HG03521 (cell line): ENCODE measurements at regions not wholly inside any gene's neighbourhood (a gene's known extent, or its start where the extent isn't known, plus 50 kb on each side); places are given as distances from the start of the nearest gene placed in this dataset.

Source experiments
- ATAC-seq: cut with Tn5 transposase; IDR thresholded peaks from one replicate; pipeline ENCODE4 v1.9.1; 2021; ENCODE audit warnings: mild to moderate bottlenecking, moderate library complexity; ENCODE audit not compliant: unreplicated experiment

DNA sequence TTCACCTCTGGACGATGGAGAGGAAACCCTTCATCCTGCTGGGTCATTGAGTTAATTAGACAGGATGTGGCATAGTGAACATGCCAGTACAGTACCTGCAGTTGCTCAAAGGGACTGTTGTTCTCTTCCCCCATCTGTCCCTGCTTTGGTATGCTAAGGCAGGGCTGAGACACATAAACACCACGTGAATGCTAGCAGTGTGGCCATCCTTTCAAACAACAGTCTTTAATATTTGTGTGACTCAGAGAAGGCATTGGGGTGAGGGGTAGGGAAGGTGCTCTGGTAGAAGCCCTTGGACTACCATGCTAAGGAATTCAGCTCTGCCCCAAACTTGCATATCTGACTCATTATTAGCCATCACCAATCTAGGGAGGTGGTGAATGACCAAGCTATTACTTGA is 180.2 kb upstream of the ZNF618 start:
- ATAC-seq, result no peak

- no peak for ATAC-seq
Observed at GRCh38 chr9:113701774-113702755, 174.0 kb upstream of the ZNF618 start.

DNA sequence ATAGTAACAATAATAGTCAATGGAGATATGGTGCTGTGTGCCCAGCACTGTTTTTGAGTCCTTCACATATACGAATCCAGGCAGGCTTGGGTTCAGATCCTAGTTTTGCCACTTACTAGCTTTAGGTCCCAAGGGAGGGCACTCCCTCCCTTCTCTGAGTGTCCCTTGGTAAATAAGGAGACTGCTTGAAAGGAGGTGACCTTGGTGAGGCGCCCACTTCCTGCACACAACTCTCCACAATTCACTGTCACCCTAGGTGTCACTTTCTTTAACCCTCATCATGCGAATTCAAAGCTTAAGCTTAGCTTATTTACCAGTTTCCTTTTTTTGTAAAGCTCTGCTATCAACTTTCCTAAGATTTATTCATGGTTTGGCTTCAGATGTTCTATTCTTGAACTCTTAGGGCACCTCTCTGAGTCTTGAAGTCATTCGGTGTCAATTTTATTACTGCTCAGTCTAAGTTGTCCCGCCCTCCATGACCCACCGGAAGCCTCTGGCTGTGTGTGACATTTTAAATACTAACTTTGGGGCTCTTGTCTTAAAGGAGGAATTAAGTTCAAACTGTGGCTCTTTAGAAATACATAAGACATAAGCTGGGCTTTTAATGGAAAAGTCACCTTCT is 170.7 kb upstream of the ZNF618 start:
- ATAC-seq, result no peak

DNA sequence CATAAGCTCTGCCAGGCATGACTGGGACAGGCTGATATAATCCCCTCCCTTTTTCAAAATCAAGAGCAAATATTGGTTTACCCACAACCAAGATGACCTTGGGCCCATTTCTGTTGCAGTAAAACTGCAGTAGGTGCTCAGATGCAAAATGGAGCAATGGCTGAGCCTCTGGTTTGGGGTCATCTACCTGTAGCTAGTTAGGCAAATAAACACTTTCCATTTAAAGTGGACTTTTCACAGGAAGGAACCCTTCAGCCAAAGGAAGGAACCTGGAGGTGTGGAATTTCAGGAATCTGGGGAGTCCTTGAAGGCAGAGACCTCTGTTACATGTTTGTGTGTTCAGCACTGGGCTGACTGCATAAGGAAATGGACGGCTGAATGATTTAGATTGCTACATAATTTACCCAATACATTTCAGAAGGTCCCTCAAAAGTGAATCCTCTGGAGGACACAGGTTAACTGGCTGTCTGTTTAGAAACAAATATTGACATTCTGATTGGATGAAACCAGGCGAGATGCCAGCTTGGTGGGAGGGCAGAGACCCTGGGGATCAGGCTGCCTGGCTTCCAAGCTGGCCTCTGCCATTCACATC is 170.1 kb upstream of the ZNF618 start:
- no peak for ATAC-seq

- ATAC-seq, result no peak
Observed at GRCh38 chr9:113707953-113708695, 168.0 kb upstream of the ZNF618 start.

- ATAC-seq, result no peak
Observed at GRCh38 chr9:113708821-113709713, 167.0 kb upstream of the ZNF618 start.

DNA sequence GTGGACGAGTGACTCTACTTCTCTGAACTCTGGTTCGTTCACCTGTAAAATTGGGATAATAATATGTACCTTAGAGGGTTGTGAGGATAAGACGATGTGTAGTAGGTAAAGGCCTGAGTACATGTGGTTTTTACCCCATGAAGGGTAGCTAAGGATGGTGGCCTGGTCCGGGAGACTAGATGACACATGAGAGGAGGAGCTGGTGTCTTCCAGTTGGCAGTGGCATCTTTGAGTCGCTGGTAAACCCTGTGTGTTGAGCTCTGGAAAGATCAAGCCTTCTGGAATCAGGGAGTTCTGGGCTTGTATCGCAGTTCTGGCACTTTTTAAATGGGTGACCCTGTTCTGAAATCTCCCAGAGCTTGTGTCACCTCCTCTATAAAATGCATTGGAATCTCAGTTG is 166.4 kb upstream of the ZNF618 start:
- ATAC-seq, result no peak

GRCh38 chr9:113711251-113711650 is 164.9 kb upstream of the ZNF618 start:
- ATAC-seq, result no peak

DNA sequence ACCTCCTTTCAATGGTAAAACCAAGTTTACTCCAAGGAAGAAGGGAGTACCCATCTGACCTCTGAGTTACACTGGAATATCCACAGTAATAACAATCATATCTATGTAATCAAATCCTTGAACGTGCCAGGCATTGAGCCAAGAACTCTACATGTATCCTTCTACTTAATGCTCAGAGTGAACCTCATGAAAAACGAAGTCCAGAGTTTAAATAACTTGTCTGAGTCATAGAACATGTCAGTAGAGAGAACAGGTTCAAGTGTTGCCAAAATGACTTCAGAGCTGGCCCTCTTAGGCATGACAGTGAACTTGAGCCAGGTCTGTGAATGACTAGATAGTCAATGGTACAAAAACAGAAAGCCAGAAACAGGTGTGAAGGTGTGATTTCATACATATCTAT is 164.1 kb upstream of the ZNF618 start:
- no peak for ATAC-seq

DNA sequence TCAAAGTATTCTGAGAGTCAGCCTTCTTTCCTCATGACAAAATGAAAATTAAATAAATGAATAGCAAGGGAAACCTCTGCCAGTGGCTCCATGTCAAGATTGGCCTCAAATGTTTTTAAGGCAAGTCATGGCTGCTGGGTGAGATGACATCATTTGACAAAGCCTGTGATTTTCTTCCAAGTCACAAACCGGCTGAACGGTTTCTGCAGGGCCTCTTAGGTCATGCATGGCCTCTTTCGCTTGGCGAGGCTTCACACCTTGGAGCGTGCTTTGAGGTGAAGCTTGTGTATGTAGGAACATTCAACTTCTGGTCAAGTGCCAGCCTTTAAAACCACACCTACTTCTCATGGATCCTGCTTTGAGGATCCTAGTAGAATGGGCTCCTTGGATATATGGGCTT is 161.0 kb upstream of the ZNF618 start:
- ATAC-seq, result no peak

GRCh38 chr9:113719919-113720318 is 156.2 kb upstream of the ZNF618 start:
- ATAC-seq, result no peak

DNA sequence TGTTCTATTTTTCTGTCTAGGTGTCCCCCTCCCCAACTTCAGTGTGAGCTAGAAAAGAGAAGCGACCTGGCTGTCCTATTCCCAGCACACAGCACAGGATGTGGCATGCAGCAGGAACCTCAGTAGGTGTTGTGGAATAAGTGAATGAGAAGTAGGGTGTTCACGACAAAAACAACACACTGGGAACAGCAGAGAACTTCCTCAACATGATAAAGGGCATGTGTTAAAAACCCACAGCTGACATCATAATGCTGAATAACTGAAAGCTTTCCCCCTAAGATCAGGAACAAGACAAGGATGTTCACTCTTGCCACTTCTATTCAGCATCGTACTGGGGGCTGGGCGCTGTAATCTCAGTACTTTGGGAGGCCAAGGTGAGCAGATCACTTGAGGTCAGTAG is 155.6 kb upstream of the ZNF618 start:
- no peak for ATAC-seq

DNA sequence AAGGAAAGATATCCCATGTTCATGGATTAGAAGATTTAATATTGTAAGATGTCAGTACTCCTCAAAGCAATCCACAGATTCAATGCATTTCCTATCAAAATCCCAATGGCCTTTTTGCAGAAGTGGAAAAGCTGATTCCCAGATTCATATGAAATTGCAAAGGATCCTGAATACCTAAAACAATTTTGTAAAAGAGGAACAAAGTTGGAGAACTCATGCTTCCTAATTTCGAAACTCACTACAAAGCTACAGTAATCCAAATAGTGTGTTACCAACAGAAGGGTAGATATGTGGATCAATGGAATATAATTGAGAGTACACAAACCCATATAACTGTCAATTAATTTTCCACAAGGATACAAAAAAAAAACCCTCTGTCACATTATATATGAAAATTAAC is 154.3 kb upstream of the ZNF618 start:
- ATAC-seq, result no peak

GRCh38 chr9:113724202-113724601 is 151.9 kb upstream of the ZNF618 start:
- no peak for ATAC-seq

GRCh38 chr9:113728989-113729388 is 147.1 kb upstream of the ZNF618 start:
- no peak for ATAC-seq

- ATAC-seq, result no peak
Observed at GRCh38 chr9:113734826-113735225, 141.3 kb upstream of the ZNF618 start.

DNA sequence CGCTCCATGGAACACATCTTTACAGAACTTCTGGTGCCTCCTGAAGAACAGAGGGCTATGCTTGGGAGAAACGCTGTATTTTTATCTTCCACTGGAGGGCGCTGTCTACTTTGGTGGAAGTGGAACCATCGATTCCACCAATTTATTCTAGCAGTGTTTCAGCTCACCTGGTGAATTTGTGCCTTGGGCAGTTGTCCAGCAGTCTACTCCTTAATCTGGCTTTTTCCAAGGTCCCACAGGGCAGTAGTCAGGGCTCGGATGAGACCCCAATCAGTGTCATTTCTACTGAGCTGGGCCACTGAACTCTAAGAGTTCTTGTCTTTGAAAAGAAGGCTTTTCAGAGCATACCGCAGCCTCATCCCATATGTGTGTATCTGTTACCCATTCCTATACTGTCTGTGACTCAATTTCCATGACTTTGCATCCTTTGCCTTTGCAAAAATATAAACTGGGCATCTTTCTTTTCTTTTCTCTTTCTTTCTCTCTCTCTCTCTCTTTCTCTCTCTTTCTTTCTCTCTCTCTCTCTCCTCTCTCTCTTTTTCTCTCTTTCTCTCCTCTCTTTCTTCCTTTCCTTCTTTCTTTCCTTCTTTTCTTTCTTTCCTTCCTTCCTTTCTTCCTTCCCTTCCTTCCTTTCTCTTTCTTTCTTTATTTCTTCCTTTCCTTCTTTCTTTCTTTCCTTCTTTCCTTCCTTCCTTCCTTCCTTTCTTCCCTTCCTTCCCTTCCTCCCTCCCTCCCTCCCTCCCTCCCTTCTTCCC is 138.4 kb upstream of the ZNF618 start:
- ATAC-seq, result no peak

GRCh38 chr9:113738496-113738892 is 137.6 kb upstream of the ZNF618 start:
- ATAC-seq, result no peak

- ATAC-seq, result no peak
Observed at GRCh38 chr9:113738893-113739604, 137.1 kb upstream of the ZNF618 start.
